ENCODE measurements at regions not wholly inside any gene's neighbourhood (a gene's known extent, or its start where the extent isn't known, plus 50 kb on each side); places are given as distances from the start of the nearest gene placed in this dataset.

DNA sequence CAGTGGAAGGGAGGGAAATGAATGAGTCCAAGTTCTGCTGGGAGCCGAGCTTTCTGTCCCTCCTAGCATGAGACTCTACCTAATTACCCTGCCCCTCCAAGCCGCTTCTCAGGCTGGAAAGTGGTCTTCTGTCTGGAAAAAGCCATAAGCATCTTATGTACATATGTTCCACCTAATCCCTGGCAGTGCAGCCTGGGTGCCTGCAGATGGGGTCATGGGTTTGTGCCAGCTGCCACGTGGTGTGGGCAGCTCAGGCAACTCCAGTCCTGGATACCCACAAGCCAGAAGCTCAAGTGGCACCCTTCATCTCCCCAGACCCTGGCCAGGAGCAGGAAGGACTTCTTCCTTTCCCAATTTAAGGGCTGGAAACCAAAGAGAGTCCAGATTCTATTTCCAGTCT is 253.1 kb downstream of the LY86 start:
- DNase-seq (ENCODE audit: low read depth) = no peak

DNA sequence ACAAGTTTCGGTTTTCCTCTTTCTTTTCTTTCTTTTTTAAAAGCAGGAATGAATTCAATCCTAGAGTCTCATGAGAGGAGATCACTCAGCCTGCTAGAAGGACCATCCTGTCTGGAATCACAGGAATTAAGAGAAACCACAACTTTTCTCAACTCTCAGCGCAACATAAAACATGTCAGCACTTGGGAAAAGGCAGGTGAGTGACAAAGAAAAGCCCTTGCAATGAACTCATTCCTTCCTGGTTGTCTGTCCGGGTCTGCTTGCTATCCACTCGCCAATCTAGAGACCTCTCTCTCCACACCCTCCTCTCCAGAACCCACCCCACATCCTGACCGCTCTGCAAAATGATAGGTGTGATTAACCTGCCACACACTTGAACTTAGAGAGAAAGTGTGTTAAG is 253.8 kb downstream of the LY86 start:
- DNase-seq (ENCODE audit: low read depth) = no peak

DNA sequence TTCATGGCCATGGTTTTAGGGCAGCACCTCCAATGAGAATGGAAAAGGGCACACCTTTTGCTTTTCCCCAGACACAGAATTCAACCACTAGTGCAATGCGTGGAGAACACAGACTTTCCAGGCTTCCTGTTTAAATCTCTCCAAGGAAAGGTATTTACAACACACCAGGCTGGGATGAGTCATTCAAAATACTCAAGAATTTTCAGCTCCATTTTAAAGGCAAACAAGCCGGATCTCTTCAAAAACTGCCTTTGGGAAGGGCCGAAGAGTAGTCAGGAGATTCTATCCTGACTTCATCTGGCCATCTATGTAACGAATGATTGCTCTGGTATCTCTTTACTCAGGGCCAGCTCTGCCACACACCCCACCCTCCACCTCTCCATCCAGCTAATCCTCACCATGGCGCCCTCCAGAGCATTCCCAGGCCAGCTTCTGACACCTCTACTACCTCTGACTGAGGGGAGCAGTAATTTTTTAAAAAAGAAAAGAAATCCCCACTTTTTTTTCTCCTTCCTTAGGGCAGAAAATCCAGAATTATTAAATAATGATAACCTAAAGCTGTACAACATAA is 254.6 kb downstream of the LY86 start:
- DNase-seq (ENCODE audit: low read depth) = no peak

DNA sequence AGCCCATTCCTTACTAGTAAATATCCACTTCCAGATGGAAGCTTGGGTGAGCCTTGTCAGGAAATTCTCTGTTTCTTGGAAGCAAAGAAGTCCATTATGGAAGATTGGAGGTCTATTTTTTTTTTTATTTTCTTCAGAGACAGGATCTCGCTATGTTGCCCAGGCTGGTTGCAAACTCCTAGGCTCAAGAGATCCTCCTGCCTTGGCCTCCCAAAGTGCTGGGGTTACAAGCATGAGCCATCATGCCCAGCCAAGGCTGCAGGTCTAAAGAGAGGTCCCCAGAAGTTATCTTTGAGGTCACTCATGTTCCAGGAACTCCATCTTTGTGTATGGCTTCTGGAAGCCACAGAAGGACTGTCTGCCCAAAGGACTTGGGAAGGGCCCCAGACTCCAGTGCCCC is 255.3 kb downstream of the LY86 start:
- DNase-seq (ENCODE audit: low read depth) = no peak

GRCh38 chr6:6844530-6844929 is 256.0 kb downstream of the LY86 start:
- no peak for DNase-seq (ENCODE audit: low read depth)

GRCh38 chr6:6845603-6846002 is 257.1 kb downstream of the LY86 start:
- no peak for DNase-seq (ENCODE audit: low read depth)

DNA sequence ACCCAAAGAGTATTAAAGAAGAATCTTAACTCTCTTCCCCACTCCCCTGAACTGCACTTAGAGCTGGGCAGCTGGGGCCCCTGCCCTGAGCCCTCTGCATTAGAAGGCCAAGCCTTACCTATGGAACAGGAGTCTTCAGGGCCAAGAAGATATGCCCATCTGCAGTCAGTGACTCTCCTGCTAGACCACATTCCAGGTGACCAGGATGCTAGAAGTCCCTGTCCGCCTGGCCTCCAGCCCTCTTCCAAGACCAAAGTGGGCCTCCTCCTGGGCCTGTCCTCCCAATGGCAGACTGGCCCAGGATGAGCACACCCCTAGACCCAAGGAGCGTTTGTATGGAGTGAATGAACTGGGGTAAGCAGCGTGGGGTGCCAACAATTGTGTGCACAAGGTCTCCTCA is 259.1 kb downstream of the LY86 start:
- DNase-seq (ENCODE audit: low read depth) = no peak

GRCh38 chr6:6851059-6851948 is 256.5 kb upstream of the RREB1 start:
- no peak for DNase-seq (ENCODE audit: low read depth)

DNA sequence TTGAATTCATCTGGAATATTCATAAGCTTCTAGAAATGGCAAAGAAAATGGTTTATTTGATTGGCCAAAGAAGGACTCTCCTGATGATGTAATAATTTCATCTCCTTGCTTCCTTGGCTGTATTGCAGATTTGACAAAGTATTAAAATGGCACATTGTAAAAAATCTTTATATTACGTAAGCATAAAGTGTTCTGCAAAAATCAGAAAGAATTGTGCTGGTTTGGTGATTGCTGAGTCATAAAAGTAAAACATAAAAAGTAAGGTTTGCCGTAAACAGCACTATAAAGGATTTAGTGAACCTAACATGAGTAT is 255.9 kb upstream of the RREB1 start:
- DNase-seq (ENCODE audit: low read depth) = no peak

DNA sequence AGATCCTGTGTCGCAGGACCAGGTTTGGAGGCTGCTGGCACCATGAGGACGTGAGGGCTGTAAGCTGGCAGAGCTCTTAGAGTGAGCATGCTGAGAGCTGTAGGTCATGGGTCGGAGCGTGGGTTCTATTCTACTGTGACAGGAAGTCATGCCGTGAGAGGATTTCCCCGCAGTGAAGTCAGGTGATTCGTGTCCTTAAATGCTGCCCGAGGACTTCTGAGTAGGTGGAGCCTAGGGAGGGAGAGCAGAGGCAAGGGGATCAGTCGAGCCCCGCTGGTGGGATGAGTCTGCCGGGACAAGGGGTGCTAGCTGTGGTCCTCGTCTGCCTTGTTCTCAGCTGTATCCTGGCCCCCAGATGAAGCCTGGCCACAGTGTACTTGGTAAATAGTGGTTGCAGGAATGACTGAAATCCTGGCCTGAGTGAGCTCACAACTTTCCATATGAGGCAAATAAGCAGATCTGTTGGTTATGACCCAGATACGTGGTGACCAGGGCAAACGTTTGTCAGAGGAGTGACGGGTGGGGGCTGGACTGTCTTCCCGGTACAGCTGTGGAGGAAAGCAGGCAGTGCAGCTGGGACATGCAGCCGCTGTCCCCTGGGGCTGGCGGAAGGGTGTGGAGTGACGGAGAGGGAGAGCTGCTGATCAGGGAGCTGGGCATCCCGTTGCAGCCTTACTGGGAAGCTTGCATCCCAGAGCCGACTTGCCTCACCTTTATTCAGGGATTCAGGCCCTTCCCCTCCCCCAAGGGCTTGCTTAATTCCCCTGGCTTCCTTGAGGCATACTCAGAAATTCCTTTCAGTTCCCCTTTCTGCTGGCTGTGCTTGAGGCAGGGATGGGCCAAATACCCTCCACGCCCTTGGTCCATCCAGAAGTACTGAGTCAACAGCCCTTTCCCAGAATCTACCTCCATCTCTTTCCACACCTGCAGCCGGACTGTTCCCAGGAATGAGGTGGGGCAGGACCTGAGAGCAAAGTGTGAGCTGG is 250.9 kb upstream of the RREB1 start:
- DNase-seq (ENCODE audit: low read depth) = no peak

GRCh38 chr6:6857528-6857927 is 250.2 kb upstream of the RREB1 start:
- DNase-seq (ENCODE audit: low read depth) = no peak

DNA sequence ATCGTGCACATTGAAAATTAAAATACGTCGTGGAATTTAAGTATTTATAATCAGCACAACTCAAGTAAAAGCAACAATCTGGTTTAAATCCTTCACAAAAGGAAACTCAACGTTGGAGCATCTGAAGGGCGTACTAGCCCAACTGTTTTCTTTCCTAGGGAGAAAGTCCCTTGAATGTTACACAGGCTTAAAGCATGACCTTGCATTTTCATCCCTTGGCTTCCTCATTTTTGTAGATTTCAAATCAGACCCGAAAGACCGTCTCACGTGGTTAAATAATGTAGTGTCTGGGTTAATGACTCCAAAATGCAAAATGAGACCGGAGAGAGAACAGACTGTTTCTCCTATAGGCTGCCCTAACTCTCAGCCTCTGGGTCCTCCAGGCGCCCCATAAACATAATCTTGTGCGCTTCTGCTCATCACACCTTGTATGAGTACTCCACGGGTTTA is 249.2 kb upstream of the RREB1 start:
- no peak for DNase-seq (ENCODE audit: low read depth)

DNA sequence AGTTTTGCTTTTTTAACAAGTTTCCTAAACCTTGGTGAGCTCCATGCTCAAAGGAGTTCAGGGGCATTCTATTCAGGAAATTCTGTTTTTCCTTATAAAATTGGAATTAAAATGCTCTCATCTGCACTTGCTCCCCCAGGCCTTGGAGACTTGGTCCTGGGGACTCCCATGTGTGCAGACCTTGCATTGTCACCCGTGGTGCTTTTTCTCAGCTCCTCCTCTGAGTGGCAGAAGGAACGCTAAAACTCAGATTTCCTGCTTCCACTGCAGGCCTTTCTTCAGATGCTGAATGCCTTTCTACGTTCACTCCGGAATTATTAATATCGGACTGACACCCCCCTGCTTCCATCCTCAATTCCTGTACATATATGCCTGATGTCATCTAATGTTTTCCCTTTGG is 248.7 kb upstream of the RREB1 start:
- no peak for DNase-seq (ENCODE audit: low read depth)

DNA sequence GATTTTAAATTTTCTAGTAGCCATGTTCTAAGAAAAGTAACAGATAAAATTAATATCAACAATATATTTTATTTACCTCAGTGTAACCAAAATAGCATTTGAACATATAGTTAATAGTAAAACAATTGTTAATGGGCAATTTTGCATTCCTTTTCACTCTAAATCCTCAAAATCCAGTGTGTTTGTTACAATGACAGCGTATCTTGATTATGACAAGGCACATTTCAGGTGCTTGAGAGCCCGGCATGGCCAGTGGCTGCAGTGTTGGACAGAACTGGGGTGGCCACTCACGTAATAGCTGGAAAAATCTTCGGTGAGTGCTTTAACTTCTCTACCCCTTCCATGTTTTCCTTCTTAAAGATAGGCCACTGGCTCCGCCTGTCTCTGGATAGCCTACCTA is 248.0 kb upstream of the RREB1 start:
- no peak for DNase-seq (ENCODE audit: low read depth)

GRCh38 chr6:6860863-6861262 is 246.9 kb upstream of the RREB1 start:
- no peak for DNase-seq (ENCODE audit: low read depth)

DNA sequence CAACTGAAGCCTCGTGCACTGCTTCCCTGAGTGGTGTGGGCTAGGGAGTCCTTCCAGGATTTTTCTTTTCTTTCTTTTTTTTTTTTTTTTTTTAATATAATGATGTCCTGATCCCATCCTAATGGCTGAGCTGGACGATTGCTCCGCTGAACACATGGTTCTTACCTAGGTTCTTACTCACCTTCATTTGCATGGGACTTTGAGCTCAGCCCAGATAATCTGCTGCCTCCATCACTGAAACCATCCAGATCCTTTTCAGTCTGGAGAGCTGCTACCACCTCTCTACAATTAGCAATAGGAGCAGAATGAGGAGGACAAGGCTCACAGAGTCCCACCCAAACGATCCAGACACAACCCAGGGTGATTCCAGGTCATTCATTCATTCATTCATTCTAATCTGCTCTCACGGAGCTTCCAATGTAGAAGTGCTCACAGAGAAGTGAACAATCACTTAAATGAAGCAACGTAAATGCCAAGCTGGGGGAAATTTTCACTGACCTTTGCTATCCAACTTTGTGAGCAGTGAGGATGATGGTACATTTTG is 246.3 kb upstream of the RREB1 start:
- DNase-seq (ENCODE audit: low read depth) = no peak

GRCh38 chr6:6861995-6862394 is 245.8 kb upstream of the RREB1 start:
- no peak for DNase-seq (ENCODE audit: low read depth)

DNA sequence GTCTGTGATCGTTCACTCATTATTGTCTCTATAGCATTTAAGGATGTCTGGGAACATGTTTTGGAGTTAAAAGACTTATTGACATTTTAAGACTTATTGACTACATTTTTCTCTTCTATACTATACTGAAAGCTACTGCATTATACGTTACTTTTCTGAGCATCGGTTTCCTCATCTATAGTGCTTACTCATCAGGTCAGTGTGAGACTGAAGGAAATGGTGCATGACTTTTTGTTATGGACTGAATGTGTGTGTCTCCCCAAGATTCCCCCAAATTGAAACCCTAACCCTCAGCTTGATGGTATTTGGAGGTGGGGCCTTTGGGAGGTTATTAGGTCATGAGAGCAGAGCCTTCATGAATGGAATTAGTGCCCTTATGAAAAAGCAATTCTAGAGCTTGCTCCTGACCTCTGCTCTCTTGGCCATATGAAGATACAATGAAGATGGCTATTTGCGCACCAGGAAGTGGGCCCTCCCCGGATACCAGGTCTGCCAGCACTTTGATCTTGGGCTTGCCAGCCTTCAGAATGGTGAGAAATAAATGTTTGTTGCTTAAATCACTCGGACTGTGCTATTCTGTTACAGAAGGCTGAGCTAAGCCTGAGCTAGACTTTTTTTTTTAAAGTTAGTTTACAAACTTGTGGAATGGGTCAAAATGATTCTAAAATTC is 243.7 kb upstream of the RREB1 start:
- no peak for DNase-seq (ENCODE audit: low read depth)

DNA sequence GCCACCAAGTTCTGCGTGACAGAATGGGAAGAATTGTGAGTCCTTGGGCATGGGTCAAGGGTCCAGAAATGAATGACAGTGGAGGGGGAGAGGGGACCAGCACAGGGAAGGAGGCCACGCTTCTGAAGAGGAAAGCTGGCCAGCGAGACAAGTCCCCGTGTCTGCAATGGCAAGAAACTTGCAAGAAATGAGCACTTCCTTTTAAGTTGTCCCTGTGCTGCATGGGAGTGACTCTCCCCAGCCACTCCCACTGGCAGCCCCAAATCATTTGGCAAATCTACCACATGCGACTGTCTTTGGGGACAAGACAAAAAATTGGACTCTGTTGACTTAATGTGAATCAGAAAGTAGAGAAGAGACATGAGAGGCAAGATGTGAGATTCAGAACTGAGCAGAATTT is 242.2 kb upstream of the RREB1 start:
- no peak for DNase-seq (ENCODE audit: low read depth)

DNA sequence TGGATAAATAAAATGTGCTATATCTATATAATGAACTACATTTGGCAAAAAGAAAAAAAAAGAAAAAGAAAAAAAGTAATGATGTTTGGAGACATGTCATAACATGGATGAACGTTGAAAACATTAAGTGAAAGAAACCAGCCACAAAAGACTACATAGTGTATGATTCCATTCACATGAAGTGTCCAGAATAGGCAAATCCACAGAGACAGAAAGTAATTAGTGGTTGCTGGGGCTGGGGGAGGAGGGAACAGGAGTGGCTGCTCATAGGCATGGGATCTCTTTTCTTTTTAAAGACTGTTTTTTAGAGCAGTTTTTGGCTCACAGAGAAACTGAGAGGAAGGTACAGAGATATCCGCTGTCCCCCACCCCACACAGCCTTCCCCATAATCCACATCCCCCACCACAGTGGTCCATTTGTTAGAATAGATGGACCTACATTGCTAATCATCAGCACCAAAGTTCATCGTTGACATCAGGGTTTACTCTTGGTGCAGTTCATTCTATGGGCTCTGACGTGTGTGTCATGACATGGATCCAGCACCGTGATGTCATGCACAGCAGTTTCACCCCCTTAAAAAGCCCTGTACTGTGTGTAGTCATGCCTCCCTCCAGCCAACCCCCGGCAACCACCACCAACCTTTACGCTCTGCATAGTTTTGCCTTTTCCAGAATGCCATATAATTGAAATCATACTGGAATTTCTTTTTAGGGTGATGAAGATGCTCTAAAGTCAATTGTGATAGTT is 240.9 kb upstream of the RREB1 start:
- no peak for DNase-seq (ENCODE audit: low read depth)

DNA sequence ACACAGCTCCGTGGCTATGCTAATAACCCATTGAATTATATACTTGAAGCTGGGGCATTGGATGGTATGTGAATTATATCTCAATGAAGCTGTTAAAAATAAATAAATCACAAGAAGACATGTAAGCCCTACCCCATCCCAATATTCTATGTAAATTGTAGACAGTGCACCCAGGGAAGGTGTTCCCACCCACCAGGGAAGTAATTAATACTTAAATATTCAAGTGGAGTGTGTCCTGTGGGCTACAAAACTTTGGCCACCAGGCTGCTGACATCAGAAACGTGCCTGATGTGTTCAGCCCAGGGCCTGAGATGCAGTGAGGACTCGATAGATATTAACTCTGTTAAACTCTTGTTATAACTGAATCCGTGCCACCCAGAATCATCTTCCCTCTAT is 240.4 kb upstream of the RREB1 start:
- DNase-seq (ENCODE audit: low read depth) = no peak

All from stimulated activated CD8-positive, alpha-beta memory T cell treated with anti-CD3 and anti-CD28 coated beads, Interleukin-15, amount 100 ng/mL, for 24 hours (primary cell).